Endodermal cell (in vitro differentiated cells): ENCODE measurements at regions not wholly inside any gene's neighbourhood (a gene's known extent, or its start where the extent isn't known, plus 50 kb on each side); places are given as distances from the start of the nearest gene placed in this dataset.

Source experiments
- DNase-seq: peaks from one replicate; pipeline ENCODE4 v3.0.0-alpha.2; 2017
- H3K27ac ChIP-seq: 2 replicates; pipeline ENCODE4 v1.5.1; 2013; ENCODE audit warnings: mild to moderate bottlenecking, low read depth, low read length, moderate library complexity
- H3K27me3 ChIP-seq: 2 replicates; pipeline ENCODE4 v1.6.1; 2013; ENCODE audit warnings: mild to moderate bottlenecking, low read length, moderate library complexity; ENCODE audit not compliant: insufficient read depth, control insufficient read depth, poor library complexity, severe bottlenecking
- H3K36me3 ChIP-seq: 2 replicates; pipeline ENCODE4 v1.7.0; 2013; ENCODE audit warnings: mild to moderate bottlenecking, low read length, moderate library complexity; ENCODE audit not compliant: control insufficient read depth, insufficient read depth
- H3K4me1 ChIP-seq: one replicate; pipeline ENCODE4 v1.7.0; 2013; ENCODE audit warnings: low read length; ENCODE audit not compliant: control insufficient read depth, insufficient read depth
- H3K4me3 ChIP-seq: 2 replicates; pipeline ENCODE4 v1.5.1; 2013; ENCODE audit warnings: mild to moderate bottlenecking, low read length, moderate library complexity
- H3K9ac ChIP-seq: 2 replicates; pipeline ENCODE4 v1.6.1; 2013; ENCODE audit warnings: mild to moderate bottlenecking, low read length, moderate library complexity; ENCODE audit not compliant: poor library complexity, severe bottlenecking; ENCODE audit errors: extremely low read depth
- H3K9me3 ChIP-seq: 2 replicates; pipeline ENCODE4 v1.6.1; 2013; ENCODE audit warnings: mild to moderate bottlenecking, low read length, moderate library complexity; ENCODE audit not compliant: control insufficient read depth
- H3K27ac Mint-ChIP-seq: 2 replicates; pipeline ENCODE4 v1.8.0; 2020; ENCODE audit warnings: mixed read lengths
- H3K27me3 Mint-ChIP-seq: 2 replicates; pipeline ENCODE4 v1.8.0; 2021; ENCODE audit warnings: mild to moderate bottlenecking, mixed read lengths; ENCODE audit not compliant: insufficient read depth
- H3K36me3 Mint-ChIP-seq: 2 replicates; pipeline ENCODE4 v1.8.0; 2020; ENCODE audit warnings: low read depth, mixed read lengths
- H3K4me1 Mint-ChIP-seq: 2 replicates; pipeline ENCODE4 v1.8.0; 2020; ENCODE audit warnings: mixed read lengths
- H3K4me3 Mint-ChIP-seq: 2 replicates; pipeline ENCODE4 v1.8.0; 2020; ENCODE audit warnings: mild to moderate bottlenecking, moderate library complexity, mixed read lengths
- H3K9me3 Mint-ChIP-seq: 2 replicates; pipeline ENCODE4 v1.8.0; 2020; ENCODE audit warnings: mild to moderate bottlenecking, mixed read lengths
- CTCF ChIP-seq: fragments of 200-600 bp; sonication (generic); conservative IDR thresholded peaks from 2 replicates; pipeline ENCODE4 v1.5.0; 2021; ENCODE audit warnings: antibody characterized with exemption, mild to moderate bottlenecking
- WGBS, 2 experiments: methylation state at CpG; one replicate each; pipeline versions ENCODE4 v1.1.5 to v1.1.7; 2013; ENCODE audit warnings: missing lambda C conversion rate in 2 of 2, mixed read lengths in 1 of 2; ENCODE audit not compliant: insufficient coverage in 1 of 2, insufficient read length in 1 of 2; 5-methylcytosine and 5-hydroxymethylcytosine counted together

- Mint-ChIP-seq H3K4me1 (peaks cover 3% of the 10 kb centered on the region), H3K27ac (no peak overlapping the region), H3K4me3 (no peak overlapping the region), H3K9me3 (no peaks in the 10 kb centered on the region), H3K27me3 (no peaks in the 10 kb centered on the region), H3K36me3 (no peaks in the 10 kb centered on the region)
- H3K4me3 ChIP-seq: no peak overlapping the region
- H3K27me3 ChIP-seq: no peaks in the 10 kb centered on the region
- H3K36me3 ChIP-seq: no peaks in the 10 kb centered on the region
- H3K9ac ChIP-seq: no peak overlapping the region
- WGBS, 2 experiments: 78 to 100% methylated on average over 1 of the region's 1 CpG
- no peak for DNase-seq
- no peak for TF ChIP-seq CTCF
- H3K4me1 ChIP-seq: no peaks in the 10 kb centered on the region
- no peaks in the 10 kb centered on the region for H3K9me3 ChIP-seq
- no peak overlapping the region for H3K27ac ChIP-seq
Measured at GRCh38 chr13:63088226-63088625, 1672.6 kb upstream of the PCDH20 start.

GRCh38 chr13:63086286-63086685, 1670.6 kb upstream of the PCDH20 start:
- peaks cover 3% of the 10 kb centered on the region for H3K9me3 Mint-ChIP-seq
- 89% methylated on average over 3 to 5 of the region's 5 CpGs for WGBS, 2 experiments

DNA sequence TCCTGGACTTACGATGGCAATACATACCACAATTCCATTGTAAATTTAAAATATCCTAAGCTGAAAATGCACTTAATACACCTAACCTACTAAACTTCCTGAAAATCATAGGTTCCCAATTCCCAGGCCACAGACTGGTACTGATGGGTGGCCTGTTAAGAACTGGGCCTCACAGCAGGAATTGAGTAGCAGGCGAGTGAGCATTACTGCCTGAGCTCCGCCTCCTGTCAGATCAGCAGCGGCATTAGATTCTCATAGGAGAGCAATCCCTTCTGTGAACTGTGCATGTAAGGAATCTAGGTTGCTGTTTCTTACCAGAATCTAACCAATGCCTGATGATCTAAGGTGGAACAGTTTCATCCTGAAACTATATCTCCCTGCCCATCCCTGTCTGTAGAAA, 1670.2 kb upstream of the PCDH20 start:
- H3K27me3 Mint-ChIP-seq: no peaks in the 10 kb centered on the region
- 81 to 84% methylated on average over 3 to 4 of the region's 4 CpGs for WGBS, 2 experiments
- Histone ChIP-seq H3K4me1 (no peaks in the 10 kb centered on the region), H3K36me3 (no peaks in the 10 kb centered on the region), H3K9me3 (peaks cover 7% of the 10 kb centered on the region), H3K27ac (no peak overlapping the region), H3K4me3 (no peak overlapping the region), H3K9ac (no peak overlapping the region), H3K27me3 (no peaks in the 10 kb centered on the region)
- no peak overlapping the region for H3K4me3 Mint-ChIP-seq
- peaks cover 6% of the 10 kb centered on the region for H3K9me3 Mint-ChIP-seq
- TF ChIP-seq CTCF: no peak
- DNase-seq: peak; percentile 51
- peaks cover 3% of the 10 kb centered on the region for H3K4me1 Mint-ChIP-seq
- H3K36me3 Mint-ChIP-seq: no peaks in the 10 kb centered on the region
- H3K27ac Mint-ChIP-seq: no peak overlapping the region

More at GRCh38 chr13:63086286-63086685, 1670.6 kb upstream of the PCDH20 start:
- Histone ChIP-seq H3K9me3 (peaks cover 4% of the 10 kb centered on the region), H3K4me1 (no peaks in the 10 kb centered on the region), H3K27me3 (no peaks in the 10 kb centered on the region), H3K36me3 (no peaks in the 10 kb centered on the region), H3K9ac (no peak overlapping the region), H3K27ac (no peak overlapping the region), H3K4me3 (no peak overlapping the region)
- Mint-ChIP-seq H3K27me3 (no peaks in the 10 kb centered on the region), H3K4me1 (peaks cover 3% of the 10 kb centered on the region), H3K4me3 (no peak overlapping the region), H3K36me3 (no peaks in the 10 kb centered on the region), H3K27ac (no peak overlapping the region)
- TF ChIP-seq CTCF: no peak
- no peak for DNase-seq
